H7 (cell line): ENCODE measurements at regions not wholly inside any gene's neighbourhood (a gene's known extent, or its start where the extent isn't known, plus 50 kb on each side); places are given as distances from the start of the nearest gene placed in this dataset.

Source experiments
- DNase-seq: peaks from one replicate; pipeline ENCODE4 v3.0.0; 2012
- H3K27me3 ChIP-seq: 2 replicates; pipeline ENCODE4 v1.6.0; 2011; ENCODE audit warnings: mild to moderate bottlenecking, low read length; ENCODE audit not compliant: control insufficient read depth, insufficient read depth
- H3K36me3 ChIP-seq: replicated peaks from 2 replicates; pipeline ENCODE4 v1.5.1; 2011; ENCODE audit warnings: low read length; ENCODE audit not compliant: control insufficient read depth, insufficient read depth
- H3K4me3 ChIP-seq: 2 replicates; pipeline ENCODE4 v1.5.1; 2011; ENCODE audit warnings: low read depth, mild to moderate bottlenecking, control low read depth, low read length, moderate library complexity; ENCODE audit not compliant: insufficient read depth

DNA sequence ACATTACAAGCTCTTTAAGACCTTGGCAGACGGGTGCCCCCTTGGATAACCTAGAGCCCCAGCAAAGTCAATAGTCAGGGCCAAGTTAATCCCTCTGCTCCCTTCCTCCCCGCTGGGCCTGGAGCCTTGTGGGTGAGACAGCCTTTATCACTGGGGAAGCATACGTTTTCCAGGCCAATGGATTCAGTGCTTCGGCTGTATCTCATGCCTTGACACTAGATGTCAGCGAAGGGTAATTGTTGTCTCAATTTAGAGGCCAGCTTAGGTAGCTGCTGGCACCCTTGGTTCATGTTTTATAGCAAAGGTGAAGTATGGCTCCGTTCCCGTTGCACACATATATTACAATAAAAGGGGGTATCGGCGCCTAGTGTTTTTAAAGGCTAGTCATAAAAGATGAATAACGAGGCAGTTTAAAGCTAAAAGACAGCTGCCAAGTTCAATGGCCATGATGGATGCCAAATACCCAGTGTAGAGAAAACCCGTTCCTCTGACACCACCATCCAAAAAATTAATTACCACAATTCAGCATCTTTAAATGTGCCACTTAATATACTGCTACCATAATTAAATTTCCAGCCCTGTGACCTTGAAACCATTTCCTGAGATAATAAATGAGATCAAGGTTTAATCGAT is 52.3 kb upstream of the BNIP2 start:
- Histone ChIP-seq H3K36me3 (no peaks in the 10 kb centered on the region), H3K4me3 (no peak overlapping the region), H3K27me3 (no peaks in the 10 kb centered on the region)
- peak; percentile 63 for DNase-seq

- Histone ChIP-seq H3K27me3 (no peaks in the 10 kb centered on the region), H3K36me3 (no peaks in the 10 kb centered on the region), H3K4me3 (no peak overlapping the region)
- no peak for DNase-seq
Measured at GRCh38 chr15:59739557-59740186, 50.6 kb upstream of the BNIP2 start.
